Muscle layer of duodenum (tissue), 2 donors: ENCODE measurements at regions not wholly inside any gene's neighbourhood (a gene's known extent, or its start where the extent isn't known, plus 50 kb on each side); places are given as distances from the start of the nearest gene placed in this dataset.
"Not testable (repeated sequence)": the region's sequence is repeated elsewhere in the genome, so short reads cannot be mapped to it uniquely, and the experiment has no call there.

Experiments used
- H3K27ac ChIP-seq: one replicate; pipeline ENCODE4 v1.7.0; 2013; ENCODE audit warnings: mild to moderate bottlenecking, low read length
- H3K27me3 ChIP-seq: one replicate; pipeline ENCODE4 v1.7.0; 2013; ENCODE audit warnings: low read depth, mild to moderate bottlenecking, control low read depth, low read length
- H3K36me3 ChIP-seq, 2 donors: one replicate each; pipeline ENCODE4 v1.7.0; 2013; ENCODE audit warnings: low read length in 2 of 2, control low read depth in 1 of 2, mild to moderate bottlenecking in 1 of 2; ENCODE audit not compliant: insufficient read depth in 2 of 2, control insufficient read depth in 1 of 2
- H3K4me1 ChIP-seq, 2 donors: one replicate each; pipeline ENCODE4 v1.7.0; 2013; ENCODE audit warnings: low read length in 2 of 2, mild to moderate bottlenecking in 2 of 2, control low read depth in 1 of 2, moderate library complexity in 1 of 2; ENCODE audit not compliant: insufficient read depth in 2 of 2, control insufficient read depth in 1 of 2
- H3K4me3 ChIP-seq, 2 donors: one replicate each; pipeline ENCODE4 v1.7.0; 2013; ENCODE audit warnings: low read length in 2 of 2, low read depth in 1 of 2, mild to moderate bottlenecking in 1 of 2
- H3K9me3 ChIP-seq, 2 donors: one replicate each; pipeline ENCODE4 v1.7.0; 2013; ENCODE audit warnings: low read length in 2 of 2, control low read depth in 1 of 2, mild to moderate bottlenecking in 1 of 2; ENCODE audit not compliant: control insufficient read depth in 1 of 2
- donor health status: healthy.

- Histone ChIP-seq H3K27me3 (no peaks in the 10 kb centered on the region), H3K9me3 (no peaks in the 10 kb centered on the region), H3K36me3 (no peaks in the 10 kb centered on the region), H3K27ac (no peak overlapping the region), H3K4me3 (no peak overlapping the region), H3K4me1 (peaks cover 0 to 17% of the 10 kb centered on the region in 2 donors)
Measured at GRCh38 chr2:150062416-150062815, 425.1 kb downstream of the RND3 start.

GRCh38 chr2:150060341-150060740 is 427.1 kb downstream of the RND3 start:
- Histone ChIP-seq H3K4me1 (peaks cover 0 to 17% of the 10 kb centered on the region in 2 donors), H3K4me3 (no peak overlapping the region), H3K27me3 (no peaks in the 10 kb centered on the region), H3K9me3 (no peaks in the 10 kb centered on the region), H3K27ac (no peak overlapping the region), H3K36me3 (no peaks in the 10 kb centered on the region)

GRCh38 chr2:150059676-150060075 is 427.8 kb downstream of the RND3 start:
- not testable (repeated sequence) for H3K9me3 ChIP-seq, H3K27me3 ChIP-seq, H3K36me3 ChIP-seq, H3K27ac ChIP-seq, H3K4me3 ChIP-seq
- peaks cover 0 to 17% of the 10 kb centered on the region in 2 donors for H3K4me1 ChIP-seq

GRCh38 chr2:150052457-150052856 is 435.0 kb downstream of the RND3 start:
- Histone ChIP-seq H3K4me3 (no peak overlapping the region), H3K4me1 (no peaks in the 10 kb centered on the region), H3K36me3 (no peaks in the 10 kb centered on the region), H3K27ac (no peak overlapping the region), H3K9me3 (no peaks in the 10 kb centered on the region), H3K27me3 (no peaks in the 10 kb centered on the region)

- no peaks in the 10 kb centered on the region for H3K4me1 ChIP-seq
- H3K9me3 ChIP-seq: no peaks in the 10 kb centered on the region
- no peaks in the 10 kb centered on the region for H3K27me3 ChIP-seq
- H3K36me3 ChIP-seq: no peaks in the 10 kb centered on the region
- no peak overlapping the region for H3K27ac ChIP-seq
- H3K4me3 ChIP-seq: no peak overlapping the region
Measured at GRCh38 chr2:150051004-150051403, 436.5 kb downstream of the RND3 start.

- Histone ChIP-seq H3K27ac (no peak overlapping the region), H3K27me3 (no peaks in the 10 kb centered on the region), H3K36me3 (no peaks in the 10 kb centered on the region), H3K4me3 (no peak overlapping the region), H3K4me1 (no peaks in the 10 kb centered on the region), H3K9me3 (no peaks in the 10 kb centered on the region)
Measured at GRCh38 chr2:150050036-150050435, 437.4 kb downstream of the RND3 start.

- H3K4me3 ChIP-seq: no peak overlapping the region
Measured at GRCh38 chr2:150047620-150048222, 439.7 kb downstream of the RND3 start.

GRCh38 chr2:150046810-150047209 is 440.7 kb downstream of the RND3 start:
- Histone ChIP-seq H3K27ac (no peak overlapping the region), H3K27me3 (no peaks in the 10 kb centered on the region), H3K4me3 (no peak overlapping the region)

More at GRCh38 chr2:150047620-150048222, 439.7 kb downstream of the RND3 start:
- Histone ChIP-seq H3K36me3 (no peaks in the 10 kb centered on the region), H3K4me1 (no peaks in the 10 kb centered on the region), H3K27ac (no peak overlapping the region), H3K27me3 (no peaks in the 10 kb centered on the region), H3K9me3 (no peaks in the 10 kb centered on the region)

GRCh38 chr2:150046211-150046610 is 441.3 kb downstream of the RND3 start:
- H3K4me1 ChIP-seq: no peaks in the 10 kb centered on the region
- H3K9me3 ChIP-seq: no peaks in the 10 kb centered on the region
- no peaks in the 10 kb centered on the region for H3K27me3 ChIP-seq
- no peaks in the 10 kb centered on the region for H3K36me3 ChIP-seq
- no peak overlapping the region for H3K27ac ChIP-seq
- no peak overlapping the region for H3K4me3 ChIP-seq

More at GRCh38 chr2:150046810-150047209, 440.7 kb downstream of the RND3 start:
- Histone ChIP-seq H3K4me1 (no peaks in the 10 kb centered on the region), H3K9me3 (no peaks in the 10 kb centered on the region), H3K36me3 (no peaks in the 10 kb centered on the region)

GRCh38 chr2:150045601-150046000 is 441.9 kb downstream of the RND3 start:
- no peak overlapping the region for H3K27ac ChIP-seq

GRCh38 chr2:150043172-150043500 is 444.3 kb downstream of the RND3 start:
- H3K27ac ChIP-seq: no peak overlapping the region
- no peaks in the 10 kb centered on the region for H3K9me3 ChIP-seq
- no peaks in the 10 kb centered on the region for H3K4me1 ChIP-seq
- no peaks in the 10 kb centered on the region for H3K27me3 ChIP-seq
- no peak overlapping the region for H3K4me3 ChIP-seq
- no peaks in the 10 kb centered on the region for H3K36me3 ChIP-seq

More at GRCh38 chr2:150045601-150046000, 441.9 kb downstream of the RND3 start:
- no peaks in the 10 kb centered on the region for H3K27me3 ChIP-seq
- H3K4me3 ChIP-seq: no peak overlapping the region
- no peaks in the 10 kb centered on the region for H3K4me1 ChIP-seq
- no peaks in the 10 kb centered on the region for H3K36me3 ChIP-seq
- H3K9me3 ChIP-seq: no peaks in the 10 kb centered on the region

GRCh38 chr2:150042500-150043171 is 444.8 kb downstream of the RND3 start:
- H3K27ac ChIP-seq: no peak overlapping the region
- no peaks in the 10 kb centered on the region for H3K27me3 ChIP-seq
- H3K4me1 ChIP-seq: no peaks in the 10 kb centered on the region
- no peak overlapping the region for H3K4me3 ChIP-seq
- no peaks in the 10 kb centered on the region for H3K9me3 ChIP-seq
- H3K36me3 ChIP-seq: no peaks in the 10 kb centered on the region
